ENCODE measurements at regions not wholly inside any gene's neighbourhood (a gene's known extent, or its start where the extent isn't known, plus 50 kb on each side); places are given as distances from the start of the nearest gene placed in this dataset.

DNA sequence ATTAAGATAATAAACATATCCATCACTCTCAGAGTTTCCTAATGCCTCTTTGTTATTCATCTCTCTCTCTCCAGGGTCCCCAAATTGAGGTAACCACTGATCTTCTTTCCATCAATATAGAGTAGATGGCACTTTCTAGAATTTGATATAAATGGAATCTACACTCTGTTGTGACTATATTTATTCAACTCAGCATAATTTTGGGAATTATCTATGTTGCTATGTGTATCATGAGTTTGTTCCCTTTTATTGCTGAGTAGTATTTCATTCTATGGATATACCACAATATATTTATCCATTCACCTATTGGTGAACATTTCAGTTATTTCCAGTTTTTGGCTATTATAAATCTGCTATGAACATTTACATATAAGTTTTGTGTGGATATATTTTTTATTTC, 230.7 kb downstream of the HLX start:
- no peak for DNase-seq

DNA sequence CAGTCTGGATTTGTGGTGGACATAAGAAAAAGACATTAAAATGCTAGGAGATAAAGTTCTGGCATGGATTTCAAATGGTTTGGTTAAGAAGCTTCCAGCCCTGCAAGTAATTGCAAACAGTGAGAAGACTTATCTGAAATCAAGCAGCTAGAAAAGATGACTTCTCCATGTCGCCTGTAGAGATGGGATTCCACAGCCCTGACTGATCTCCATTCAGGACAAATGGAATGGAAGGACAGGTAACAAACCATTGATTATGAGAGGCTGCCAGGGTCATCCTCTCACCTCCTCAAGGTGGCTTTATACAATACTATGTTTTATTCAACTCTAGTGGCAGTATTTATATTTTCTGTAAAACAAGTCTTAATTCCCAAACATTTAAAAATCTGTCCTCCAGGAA, 237.9 kb downstream of the HLX start:
- DNase-seq = no peak

DNA sequence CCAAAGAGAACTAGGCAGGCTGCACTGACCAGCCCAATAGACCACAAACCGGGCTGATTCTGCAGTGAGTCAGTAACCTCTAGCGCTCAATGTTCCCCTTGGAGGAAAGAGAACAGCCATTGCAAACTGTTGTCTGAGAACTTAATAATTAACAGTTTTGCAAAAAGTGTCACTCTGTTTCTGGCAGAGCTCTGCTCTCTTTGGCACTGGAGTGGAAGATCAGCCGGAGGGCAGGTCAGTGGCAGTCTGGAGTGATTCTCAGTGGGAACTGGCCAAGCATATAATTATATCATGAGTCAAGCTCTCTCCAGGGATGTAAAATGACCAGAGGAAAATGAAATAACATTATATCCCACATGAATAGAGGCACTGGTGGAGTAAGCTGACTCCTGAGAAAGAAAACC, 238.3 kb downstream of the HLX start:
- DNase-seq = no peak

DNA sequence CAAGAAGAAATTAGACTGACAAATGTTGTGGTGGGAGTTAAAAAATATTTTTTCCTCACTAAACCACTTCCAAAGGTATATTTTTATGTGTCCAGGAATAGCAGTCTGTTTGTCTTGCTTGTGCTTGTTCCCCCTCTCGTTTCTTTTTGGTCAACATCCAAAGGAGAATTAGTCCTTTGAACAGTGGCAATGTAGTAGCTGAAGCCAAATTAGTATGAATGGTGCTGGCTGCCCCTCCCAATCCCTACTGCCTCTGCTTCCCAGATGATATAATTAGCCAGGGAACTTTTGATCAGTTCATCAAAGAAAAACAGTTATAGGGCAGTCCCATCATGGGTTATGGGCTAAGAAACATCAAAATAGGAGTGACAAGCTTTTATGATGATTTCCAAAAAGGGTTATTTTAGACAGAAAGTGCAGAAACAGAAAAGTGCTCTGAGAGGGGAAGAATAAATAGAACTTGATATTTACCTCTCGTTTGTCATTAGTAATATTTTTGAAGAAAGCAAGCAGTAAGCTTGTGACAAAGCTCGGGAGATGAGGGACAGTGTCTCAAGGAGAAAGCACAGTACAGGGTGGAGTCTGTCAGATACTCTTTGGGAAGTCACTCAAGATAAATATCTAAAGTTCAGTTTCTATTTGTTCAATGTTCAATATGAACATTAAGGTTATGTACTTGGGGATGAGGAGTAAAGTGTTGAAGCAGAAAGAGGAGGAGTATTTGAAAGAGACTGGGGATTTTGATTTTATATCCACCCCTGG, 239.1 kb downstream of the HLX start:
- DNase-seq = no peak

DNA sequence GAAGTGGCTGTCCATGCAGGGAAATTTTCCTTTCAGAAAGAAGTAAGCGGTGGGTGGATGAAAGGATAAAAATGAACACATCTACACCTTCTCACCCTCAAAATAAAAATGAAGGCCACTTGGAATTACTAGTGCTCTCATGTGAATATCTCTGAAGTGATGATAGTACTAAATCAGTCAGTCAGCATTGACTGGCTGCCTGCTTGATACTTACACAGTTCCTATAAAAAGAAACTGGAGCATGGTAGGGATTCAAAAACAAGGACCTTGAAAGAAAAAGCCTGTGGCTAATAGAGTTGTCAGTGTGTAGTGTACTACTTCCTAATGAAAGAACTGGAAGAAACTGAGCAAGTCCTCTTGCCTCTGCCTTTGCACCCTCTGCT, 239.7 kb downstream of the HLX start:
- no peak for DNase-seq

DNA sequence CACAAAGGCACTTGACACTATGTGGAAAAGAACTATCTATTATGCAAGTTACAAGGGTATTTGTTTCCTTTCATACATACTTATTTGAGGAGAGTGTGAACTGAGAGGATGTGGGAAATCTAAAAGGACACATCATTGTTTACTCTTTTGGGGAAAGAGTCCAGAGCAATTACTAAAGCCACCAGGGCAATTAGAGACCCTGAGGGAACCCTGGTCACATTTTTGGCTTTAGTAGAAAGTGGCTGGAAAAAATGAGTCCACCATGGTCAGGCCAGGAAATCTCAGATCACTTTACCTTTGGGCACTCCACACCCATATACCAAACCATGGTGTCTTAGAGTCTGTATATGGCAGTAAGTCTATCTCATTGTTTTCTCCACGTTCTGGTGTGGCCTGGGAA, 243.3 kb downstream of the HLX start:
- DNase-seq = no peak

DNA sequence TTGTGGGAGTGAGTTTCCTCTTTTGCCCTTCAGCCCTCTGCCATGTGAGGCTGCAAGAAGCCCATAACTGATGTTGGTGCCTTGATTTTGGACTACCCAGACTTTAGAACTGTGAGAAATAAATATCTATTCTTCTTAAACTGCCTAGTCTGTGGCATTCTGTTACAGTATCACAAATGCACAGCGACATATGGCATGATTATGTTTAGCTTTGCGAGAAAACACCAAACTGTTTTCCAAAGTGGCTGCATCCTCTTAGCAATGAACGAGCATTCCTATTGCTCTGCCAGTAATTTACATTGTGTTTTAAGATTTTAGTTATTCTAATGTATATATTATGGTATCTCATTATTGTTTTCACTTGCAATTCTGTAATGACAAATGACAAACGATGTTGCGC, 246.7 kb downstream of the HLX start:
- no peak for DNase-seq

DNA sequence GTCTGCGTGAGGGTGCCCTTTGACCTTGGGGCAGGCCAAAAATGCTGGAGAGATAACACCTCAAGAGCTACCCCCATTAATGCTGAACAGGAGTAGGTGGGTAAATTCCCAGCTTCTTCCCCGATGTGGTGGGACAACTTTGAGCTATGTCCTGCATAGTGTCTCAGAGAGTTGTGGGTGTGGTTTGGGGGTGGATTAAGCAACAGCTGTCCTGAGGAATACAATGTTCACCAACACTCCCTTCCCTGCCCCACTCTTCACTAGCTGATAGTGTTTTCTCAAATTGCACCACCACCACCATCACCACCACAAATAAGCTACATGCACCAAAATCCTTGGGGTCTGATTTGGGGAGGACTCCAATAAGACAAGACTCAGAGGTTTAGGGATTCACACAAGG, 258.4 kb downstream of the HLX start:
- no peak for DNase-seq

DNA sequence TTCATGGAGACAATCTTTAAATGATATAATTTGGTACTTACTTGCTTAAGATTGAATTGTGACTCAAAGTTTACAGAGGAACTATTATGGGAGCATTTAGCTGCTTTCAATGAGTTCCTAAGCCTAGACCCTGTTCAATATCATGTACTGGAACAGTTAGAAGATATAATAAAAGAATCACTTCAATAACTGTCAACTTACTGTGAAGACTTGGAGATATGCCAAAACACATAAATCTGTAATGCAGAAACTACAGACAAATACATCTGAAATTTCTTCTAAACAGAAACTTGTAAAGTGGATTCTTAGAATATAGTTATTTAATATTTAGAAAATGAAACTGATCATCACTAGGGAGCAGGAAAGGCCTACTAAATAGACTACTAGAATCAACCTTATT, 259.3 kb downstream of the HLX start:
- DNase-seq = no peak

DNA sequence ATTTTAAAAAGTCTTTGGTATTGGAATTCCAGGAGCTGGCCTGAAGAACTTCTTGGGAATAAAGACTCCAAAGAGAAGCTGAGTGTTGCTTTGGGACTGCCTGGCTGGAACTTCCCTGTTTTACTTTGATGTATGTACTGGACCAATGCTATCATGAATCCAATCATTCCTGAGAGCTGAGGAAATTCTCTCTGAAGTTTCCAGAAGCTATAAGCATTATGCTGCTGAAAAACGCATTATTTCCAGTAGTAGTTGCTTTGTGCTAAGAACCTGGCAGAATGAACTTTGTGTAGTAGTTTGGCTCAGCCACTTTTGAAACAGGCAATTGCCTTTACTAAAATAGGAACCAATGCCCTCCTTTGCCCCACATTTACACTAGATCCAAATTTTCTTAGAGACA, 260.7 kb downstream of the HLX start:
- no peak for DNase-seq

DNA sequence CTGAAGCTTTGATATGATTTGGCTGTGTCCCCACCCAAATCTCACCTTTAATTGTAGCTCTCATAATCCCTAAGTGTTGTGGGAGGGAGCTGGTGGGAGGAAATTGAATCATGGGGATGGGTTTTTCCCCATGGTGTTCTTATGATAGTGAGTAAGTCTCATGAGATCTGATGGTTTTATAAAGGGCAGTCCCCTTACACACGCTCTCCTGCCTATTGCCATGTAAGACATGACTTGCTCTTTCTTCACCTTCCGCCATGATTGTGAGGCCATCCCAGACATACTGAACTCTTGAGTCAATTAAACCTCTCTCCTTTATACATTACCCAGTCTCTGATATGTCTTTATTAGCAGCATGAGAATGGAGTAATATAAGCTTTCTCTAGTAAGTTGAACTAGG, 261.9 kb downstream of the HLX start:
- no peak for DNase-seq

DNA sequence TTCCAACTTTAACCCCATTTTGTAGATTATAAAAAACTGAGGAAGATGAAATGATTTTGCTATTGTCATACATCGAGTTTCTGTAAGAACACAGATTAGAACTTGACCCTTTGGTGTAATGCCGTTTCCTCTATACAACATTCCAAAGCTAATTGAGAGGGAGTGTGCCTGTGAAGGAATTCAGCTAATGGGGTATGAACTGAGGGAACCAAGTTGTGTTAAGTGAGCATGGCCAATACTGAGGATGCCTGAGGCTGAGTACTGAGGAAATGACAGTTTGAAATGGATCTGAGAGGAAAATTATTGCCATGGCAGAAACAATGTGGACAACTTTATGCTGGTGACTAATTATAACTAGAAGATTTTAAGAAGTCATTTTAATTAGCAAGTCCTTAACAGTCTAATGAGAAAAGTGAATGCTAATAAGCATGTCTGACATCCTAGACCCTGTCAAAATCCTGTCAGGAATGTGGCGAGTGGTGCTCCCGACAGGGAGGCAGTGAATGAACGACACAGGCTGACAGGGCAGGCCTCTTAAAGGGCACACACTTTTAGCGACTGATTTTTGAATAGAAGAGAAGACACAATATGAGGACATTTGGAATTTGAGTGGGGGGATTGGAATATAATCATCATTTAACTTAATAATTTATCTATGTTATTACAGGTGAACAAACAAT, 262.5 kb downstream of the HLX start:
- DNase-seq = no peak

DNA sequence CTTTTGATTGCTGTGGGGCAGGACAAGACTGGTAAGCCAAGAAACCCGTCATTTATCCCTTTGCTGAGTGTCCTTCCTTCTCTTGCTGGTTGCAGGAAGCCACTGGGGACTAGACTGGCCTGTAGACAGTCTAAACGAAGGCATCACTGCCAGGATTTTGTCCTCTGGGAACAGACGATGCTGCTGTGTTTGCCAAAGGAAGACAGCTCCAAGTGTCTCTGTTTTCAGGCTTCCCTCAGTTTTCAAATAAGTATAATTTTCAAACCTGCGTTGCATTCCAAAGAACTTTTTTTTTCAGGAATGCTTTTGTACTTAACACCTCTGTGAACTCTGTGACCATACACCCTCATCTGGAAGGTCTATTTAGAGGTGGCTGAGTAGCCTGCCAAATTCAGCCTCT, 269.4 kb downstream of the HLX start:
- DNase-seq = no peak

DNA sequence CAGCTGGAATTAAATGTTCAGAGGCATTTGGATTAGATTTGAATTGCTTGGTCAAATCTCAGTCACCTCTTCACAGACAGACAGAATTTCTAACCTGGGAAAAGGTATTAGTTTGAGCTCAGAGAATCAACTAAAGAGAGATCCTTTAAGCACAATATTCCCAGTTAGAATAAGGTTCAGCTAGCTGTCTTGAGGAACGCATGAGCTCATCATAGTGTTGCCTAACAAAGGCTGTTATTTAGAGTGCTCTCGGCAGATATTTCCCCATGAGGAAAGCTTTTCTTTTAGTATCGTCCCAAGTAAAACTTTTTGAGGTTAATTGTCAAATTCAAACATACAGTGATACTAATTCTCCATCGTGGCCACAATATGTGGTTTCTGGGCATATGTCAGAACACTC, 269.9 kb downstream of the HLX start:
- no peak for DNase-seq

DNA sequence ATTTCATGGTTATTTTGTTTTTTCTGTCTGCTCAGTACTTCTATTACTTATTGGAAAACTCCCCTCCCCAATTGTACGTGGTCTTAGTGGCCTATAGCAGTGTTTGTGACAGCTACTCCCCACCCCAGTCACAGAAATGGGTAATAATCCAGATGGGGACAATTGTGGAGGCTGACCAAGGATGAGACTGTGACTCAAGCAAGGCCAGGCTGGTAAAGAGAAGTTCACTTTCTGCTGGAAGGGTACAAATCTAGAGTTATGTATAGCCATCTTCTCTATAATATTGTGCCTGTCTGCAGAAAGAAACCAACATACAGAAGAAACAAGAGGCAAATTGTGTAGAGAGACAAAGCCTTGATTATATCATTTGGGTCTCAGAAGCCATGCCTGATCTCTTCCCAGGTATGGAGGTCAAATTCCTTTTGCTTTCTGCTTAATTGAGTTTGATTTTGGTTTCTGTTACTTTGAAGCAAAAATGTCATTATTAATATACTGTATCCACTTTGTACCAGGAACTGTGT, 270.4 kb downstream of the HLX start:
- no peak for DNase-seq

DNA sequence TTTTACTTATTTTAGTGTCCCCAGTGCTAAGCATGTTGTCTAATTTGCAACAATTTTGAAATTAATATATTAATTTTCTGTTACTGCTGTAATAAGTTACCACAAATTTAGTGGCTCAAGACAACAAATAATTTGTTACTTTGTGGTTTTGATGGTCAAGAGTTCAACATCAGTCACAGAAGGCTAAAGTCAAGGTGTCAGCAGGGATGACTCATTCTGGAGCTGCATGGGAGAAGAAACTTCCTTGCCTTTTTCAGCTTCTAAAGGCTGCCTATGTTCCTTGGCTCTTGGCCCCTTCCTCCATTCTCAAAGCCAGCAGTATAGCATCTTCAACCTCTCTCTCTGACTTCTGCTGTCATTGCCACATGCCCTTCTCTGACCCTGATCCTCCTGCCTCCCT, 271.8 kb downstream of the HLX start:
- no peak for DNase-seq

DNA sequence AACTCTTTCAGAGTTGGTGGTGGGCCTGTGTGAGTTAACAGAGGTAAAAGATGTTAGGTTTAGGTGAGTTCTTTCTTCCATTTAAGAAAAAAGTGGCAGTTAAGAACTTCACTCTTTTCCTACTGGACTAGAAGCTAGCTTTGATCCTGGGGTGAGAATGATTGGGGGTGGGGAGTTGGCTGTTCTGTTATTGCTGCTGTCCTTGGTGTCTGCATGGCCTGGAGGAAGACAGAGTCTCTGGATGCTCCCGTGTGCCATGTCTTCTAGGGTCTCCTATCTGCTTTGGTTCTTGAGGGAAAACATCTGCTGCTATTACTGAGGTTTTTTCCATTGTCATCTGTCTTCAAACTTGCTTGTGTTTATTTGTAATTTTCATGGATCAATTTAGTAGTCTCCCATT, 275.7 kb downstream of the HLX start:
- no peak for DNase-seq

DNA sequence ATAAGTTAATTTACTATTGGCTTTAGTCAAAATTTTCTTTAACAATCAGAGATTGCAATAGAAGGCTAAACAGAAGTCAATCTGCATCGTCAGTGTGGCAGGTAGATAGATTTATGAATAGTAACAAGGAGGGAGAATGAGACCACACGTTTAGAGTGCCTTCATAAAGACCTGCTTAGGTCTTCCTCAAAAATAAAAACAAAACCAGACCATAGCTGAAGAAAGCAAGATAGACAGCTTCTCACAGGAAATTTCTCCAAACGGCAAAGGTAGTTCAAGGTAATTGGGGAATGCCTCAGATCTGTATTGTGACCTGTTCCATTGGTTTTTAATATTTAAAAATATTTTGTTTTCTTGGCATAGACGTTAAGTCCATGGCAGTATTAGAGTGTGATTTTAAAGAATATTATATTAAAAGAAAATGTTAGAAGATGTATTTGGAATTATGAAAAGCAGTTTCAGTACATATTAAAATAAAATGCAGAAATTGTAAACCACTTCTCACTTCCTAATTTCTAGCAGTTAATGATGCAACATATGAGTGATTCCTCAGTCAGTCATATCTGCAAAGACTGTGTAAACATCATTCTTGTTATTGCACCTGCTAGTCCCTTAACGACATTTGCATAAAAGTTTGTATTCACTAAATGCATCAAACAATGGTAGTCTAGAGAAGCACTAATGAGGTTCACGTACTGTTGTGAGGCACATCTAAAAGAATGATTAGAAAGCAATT, 278.0 kb downstream of the HLX start:
- no peak for DNase-seq

DNA sequence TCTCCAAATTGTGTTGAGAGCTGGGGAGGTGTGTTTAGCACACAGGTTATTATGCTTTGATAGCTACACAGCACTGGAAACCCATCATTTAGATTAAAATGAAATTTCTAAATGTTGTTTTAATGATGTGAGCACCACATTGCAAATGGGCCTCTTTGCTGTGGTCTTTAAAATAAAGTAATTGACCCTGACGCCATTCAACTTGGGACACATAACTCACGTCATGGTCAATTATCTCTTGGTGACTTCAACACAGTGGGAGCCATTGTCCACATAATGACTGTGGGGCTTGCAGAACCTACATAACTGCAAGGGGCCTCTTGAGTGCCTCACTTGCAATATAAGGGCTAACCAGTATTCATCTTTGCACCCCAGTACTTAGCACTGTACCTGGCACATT, 280.4 kb downstream of the HLX start:
- DNase-seq = no peak

DNA sequence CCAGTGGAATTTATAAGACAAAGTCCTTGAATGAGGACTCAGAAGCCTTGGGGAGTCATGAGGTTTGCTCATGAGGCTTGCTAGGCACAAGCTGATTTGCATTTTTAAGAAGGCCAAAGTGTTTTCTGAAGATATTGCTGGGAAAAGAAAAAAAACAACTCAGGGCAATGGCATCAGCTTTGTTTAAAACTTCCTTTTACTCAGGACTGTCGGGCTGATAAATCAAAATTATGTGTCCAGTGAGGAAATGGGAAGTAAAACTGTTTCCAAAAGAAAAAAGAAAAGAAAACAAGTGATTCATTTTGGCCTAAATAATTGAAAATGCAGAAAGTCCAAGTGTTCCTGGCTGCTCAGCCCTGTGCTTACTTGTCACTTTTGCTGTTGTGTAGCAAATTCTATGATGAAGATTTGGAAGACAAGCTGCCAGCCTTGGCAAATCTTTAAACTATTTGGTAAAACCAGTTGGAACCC, 282.4 kb downstream of the HLX start:
- DNase-seq = no peak

DNA sequence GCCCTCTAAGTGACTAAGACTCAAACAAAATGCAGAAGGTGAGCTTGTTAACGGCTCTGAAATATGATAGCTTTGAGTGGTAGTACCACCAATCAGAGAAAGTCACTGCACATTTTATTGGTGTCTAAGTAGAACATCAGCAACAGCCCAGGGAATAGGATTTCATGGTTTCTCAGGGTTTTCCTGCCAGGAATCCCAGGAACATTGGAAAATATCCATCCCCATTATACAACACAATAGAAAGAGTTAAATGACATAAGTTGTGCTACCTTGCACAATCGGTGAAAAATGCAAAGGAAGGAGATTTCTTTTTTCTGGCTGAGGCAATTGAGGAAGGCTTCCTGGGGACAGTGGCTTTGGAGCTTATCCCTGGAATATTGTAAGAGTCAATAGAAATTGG, 283.1 kb downstream of the HLX start:
- DNase-seq = no peak

DNA sequence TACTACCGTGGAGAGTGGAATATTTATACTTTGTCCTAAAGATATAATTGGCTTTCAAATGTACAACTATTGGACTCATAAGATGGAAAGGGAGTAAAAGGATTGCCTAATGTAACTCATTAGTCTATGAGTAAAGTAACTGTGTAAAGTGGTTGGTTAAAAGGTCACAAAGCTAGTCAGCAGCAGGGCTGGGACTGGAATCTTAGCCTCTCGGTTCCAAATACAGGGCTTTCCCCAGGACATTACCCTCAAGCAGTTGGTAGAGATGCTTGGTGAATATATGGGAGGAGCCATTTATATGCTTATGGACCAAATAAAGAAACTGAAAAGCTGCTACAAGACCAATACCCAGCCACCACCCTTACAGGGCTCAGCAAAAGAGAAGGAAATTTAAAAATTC, 283.7 kb downstream of the HLX start:
- DNase-seq = no peak

DNA sequence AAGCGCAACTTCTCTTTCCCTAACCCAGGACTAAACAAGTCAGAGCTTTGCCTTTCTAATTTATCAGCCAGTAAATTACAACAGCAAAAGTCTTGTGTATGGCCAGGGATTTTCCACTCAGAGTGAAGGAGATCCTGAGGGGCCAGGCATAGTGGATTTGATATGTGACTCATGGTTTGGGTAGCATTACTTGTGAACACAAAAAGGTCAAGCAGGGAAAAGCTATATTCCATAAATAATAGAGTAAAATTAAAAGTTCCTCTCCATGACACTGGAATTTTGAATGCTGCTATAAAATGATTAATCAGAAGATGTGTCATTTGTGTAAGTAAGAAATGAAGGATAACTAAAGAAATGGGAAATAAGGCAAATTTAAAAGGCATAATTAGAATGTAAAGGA, 284.8 kb downstream of the HLX start:
- DNase-seq = no peak
